ENCODE measurements at regions not wholly inside any gene's neighbourhood (a gene's known extent, or its start where the extent isn't known, plus 50 kb on each side); places are given as distances from the start of the nearest gene placed in this dataset.
"Not testable (repeated sequence)": the region's sequence is repeated elsewhere in the genome, so short reads cannot be mapped to it uniquely, and the experiment has no call there.

GRCh38 chr1:213702703-213703102 lies 285.1 kb upstream of the PROX1 start:
- Histone ChIP-seq H3K9ac (ENCODE audit: low read depth, low read length) (no peak overlapping the region), H3K27ac (ENCODE audit: low read depth, low read length) (no peak overlapping the region), H3K4me3 (ENCODE audit: low read length) (no peak overlapping the region), H3K36me3 (ENCODE audit: insufficient read depth, low read length) (no peaks in the 10 kb centered on the region), H3K4me1 (ENCODE audit: insufficient read depth, low read length) (no peaks in the 10 kb centered on the region), H3K27me3 (ENCODE audit: insufficient read depth, low read length) (no peaks in the 10 kb centered on the region), H3K9me3 (ENCODE audit: insufficient read depth, low read depth, low read length) (no peaks in the 10 kb centered on the region)

- H3K4me3 ChIP-seq (ENCODE audit: low read length) = no peak overlapping the region
- H3K9me3 ChIP-seq (ENCODE audit: insufficient read depth, low read depth, low read length) = no peaks in the 10 kb centered on the region
- no peak overlapping the region for H3K9ac ChIP-seq (ENCODE audit: low read depth, low read length)
- H3K27ac ChIP-seq (ENCODE audit: low read depth, low read length) = no peak overlapping the region
- no peaks in the 10 kb centered on the region for H3K27me3 ChIP-seq (ENCODE audit: insufficient read depth, low read length)
- H3K4me1 ChIP-seq (ENCODE audit: insufficient read depth, low read length) = no peaks in the 10 kb centered on the region
- no peaks in the 10 kb centered on the region for H3K36me3 ChIP-seq (ENCODE audit: insufficient read depth, low read length)
- WGBS = 89% methylated on average over 3 of the region's 3 CpGs
Observed at GRCh38 chr1:213704941-213705340, 282.8 kb upstream of the PROX1 start.

DNA sequence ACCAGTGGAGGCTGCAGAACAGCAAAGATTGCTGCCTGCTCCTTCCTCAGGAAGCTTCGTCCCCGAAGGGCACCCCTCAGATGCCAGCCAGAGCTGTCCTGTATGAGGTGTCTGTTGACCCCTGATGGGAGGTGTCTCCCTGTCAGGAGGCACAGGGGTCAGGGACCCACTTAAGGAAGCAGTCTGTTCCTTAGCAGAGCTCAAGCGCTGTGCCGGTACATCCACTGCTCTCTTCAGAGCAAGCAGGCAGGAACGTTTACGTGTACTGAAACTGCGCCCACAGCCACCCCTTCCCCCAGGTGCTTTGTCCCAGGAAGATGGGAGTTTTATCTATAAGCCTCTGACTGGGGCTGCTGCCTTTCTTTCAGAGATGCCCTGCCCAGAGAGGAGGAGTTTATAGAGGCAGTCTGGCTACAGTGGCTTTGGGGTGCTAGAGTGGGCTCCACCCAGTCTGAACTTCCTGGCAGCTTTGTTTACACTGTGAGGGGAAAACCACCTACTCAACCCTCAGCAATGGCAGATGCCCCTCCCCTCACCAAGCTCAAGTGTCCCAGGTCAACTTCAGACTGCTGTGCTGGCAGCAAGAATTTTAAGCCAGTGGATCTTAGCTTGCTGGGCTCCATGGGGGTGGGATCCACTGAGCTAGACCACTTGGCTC lies 275.8 kb upstream of the PROX1 start:
- not testable (repeated sequence) for H3K27ac ChIP-seq (ENCODE audit: low read depth, low read length); H3K9me3 ChIP-seq (ENCODE audit: insufficient read depth, low read depth, low read length); H3K9ac ChIP-seq (ENCODE audit: low read depth, low read length); H3K36me3 ChIP-seq (ENCODE audit: insufficient read depth, low read length); H3K27me3 ChIP-seq (ENCODE audit: insufficient read depth, low read length); H3K4me3 ChIP-seq (ENCODE audit: low read length)
- H3K4me1 ChIP-seq (ENCODE audit: insufficient read depth, low read length) = peaks cover 12% of the 10 kb centered on the region
- WGBS = 95% methylated on average over 7 of the region's 7 CpGs

DNA sequence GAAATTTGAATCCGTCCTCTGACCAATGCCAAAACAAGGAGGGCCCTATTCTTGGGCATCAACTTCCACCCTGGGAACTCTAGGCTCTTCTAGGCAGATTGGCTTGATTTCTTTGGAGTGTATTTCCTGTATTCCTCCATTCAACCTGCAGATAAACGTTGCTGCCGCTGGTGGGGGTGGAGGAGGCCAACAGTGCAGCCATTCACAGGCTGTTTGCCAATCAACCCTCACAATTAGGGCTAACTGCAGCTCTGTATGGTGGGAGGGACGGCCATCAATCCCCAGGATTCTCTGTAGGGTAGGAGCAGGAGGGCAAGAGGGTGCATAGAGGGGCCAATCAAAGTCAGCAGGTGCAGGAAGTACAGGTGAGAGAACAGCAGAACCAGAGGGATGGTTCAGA lies 273.1 kb upstream of the PROX1 start:
- Histone ChIP-seq H3K27me3 (ENCODE audit: insufficient read depth, low read length) (no peaks in the 10 kb centered on the region), H3K9me3 (ENCODE audit: insufficient read depth, low read depth, low read length) (no peaks in the 10 kb centered on the region), H3K4me1 (ENCODE audit: insufficient read depth, low read length) (peaks cover 12% of the 10 kb centered on the region), H3K27ac (ENCODE audit: low read depth, low read length) (no peak overlapping the region), H3K36me3 (ENCODE audit: insufficient read depth, low read length) (no peaks in the 10 kb centered on the region), H3K9ac (ENCODE audit: low read depth, low read length) (no peak overlapping the region), H3K4me3 (ENCODE audit: low read length) (no peak overlapping the region)
- WGBS = 62% methylated on average over 4 of the region's 4 CpGs

DNA sequence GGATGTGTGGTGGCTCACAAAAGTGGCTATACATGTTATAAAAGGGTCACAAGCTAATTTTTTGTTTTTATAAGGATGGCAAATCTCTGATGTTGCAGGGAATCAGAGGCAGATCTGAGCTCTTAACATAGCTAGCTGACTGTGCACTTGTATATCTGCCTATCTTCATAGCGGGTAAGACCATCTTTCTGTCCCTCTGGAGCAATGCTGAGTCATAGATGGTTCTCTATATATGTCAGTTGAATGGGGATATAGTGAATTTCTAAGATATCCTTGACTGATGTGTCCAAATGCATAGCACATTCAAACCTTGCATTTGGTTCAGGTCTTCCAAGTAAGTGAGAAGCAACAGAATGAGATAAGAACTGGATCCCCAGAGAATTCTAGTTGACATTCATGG lies 272.6 kb upstream of the PROX1 start:
- no peaks in the 10 kb centered on the region for H3K27me3 ChIP-seq (ENCODE audit: insufficient read depth, low read length)
- H3K9me3 ChIP-seq (ENCODE audit: insufficient read depth, low read depth, low read length) = no peaks in the 10 kb centered on the region
- H3K4me3 ChIP-seq (ENCODE audit: low read length) = no peak overlapping the region
- 100% methylated on average over 1 of the region's 1 CpG for WGBS
- no peak overlapping the region for H3K27ac ChIP-seq (ENCODE audit: low read depth, low read length)
- no peaks in the 10 kb centered on the region for H3K36me3 ChIP-seq (ENCODE audit: insufficient read depth, low read length)
- H3K4me1 ChIP-seq (ENCODE audit: insufficient read depth, low read length) = peaks cover 12% of the 10 kb centered on the region
- no peak overlapping the region for H3K9ac ChIP-seq (ENCODE audit: low read depth, low read length)

DNA sequence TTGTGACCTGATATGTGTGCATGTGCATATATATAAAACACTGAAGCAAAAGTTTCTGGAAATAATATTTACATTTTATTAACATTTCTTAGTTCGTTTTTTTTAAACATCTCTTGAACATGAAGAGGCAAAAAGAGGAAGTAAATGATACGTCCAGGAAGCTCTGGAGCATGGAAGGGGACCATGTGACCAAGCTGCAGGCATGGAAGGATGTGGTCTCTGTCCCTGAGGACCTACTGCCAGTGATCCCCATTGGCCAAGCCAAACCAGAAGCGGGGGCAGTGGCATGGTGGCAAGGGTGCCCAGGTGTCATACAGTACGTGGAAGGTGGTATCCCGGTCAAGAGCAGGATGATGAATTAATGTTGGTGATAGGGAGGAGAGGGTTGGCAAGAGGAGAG lies 268.3 kb upstream of the PROX1 start:
- 94% methylated on average over 4 of the region's 5 CpGs for WGBS

GRCh38 chr1:213720032-213720431 lies 267.7 kb upstream of the PROX1 start:
- Histone ChIP-seq H3K27ac (ENCODE audit: low read depth, low read length) (no peak overlapping the region), H3K9ac (ENCODE audit: low read depth, low read length) (no peak overlapping the region), H3K27me3 (ENCODE audit: insufficient read depth, low read length) (no peaks in the 10 kb centered on the region), H3K4me1 (ENCODE audit: insufficient read depth, low read length) (peaks cover 3% of the 10 kb centered on the region; the same call in 1 of the 2 replicates), H3K4me3 (ENCODE audit: low read length) (no peak overlapping the region), H3K36me3 (ENCODE audit: insufficient read depth, low read length) (no peaks in the 10 kb centered on the region), H3K9me3 (ENCODE audit: insufficient read depth, low read depth, low read length) (no peaks in the 10 kb centered on the region)
- WGBS = 89% methylated on average over 5 of the region's 5 CpGs

More for the DNA sequence above, 268.3 kb upstream of the PROX1 start:
- Histone ChIP-seq H3K27ac (ENCODE audit: low read depth, low read length) (no peak overlapping the region), H3K36me3 (ENCODE audit: insufficient read depth, low read length) (no peaks in the 10 kb centered on the region), H3K9me3 (ENCODE audit: insufficient read depth, low read depth, low read length) (no peaks in the 10 kb centered on the region), H3K27me3 (ENCODE audit: insufficient read depth, low read length) (no peaks in the 10 kb centered on the region), H3K4me3 (ENCODE audit: low read length) (no peak overlapping the region), H3K9ac (ENCODE audit: low read depth, low read length) (no peak overlapping the region), H3K4me1 (ENCODE audit: insufficient read depth, low read length) (peaks cover 9% of the 10 kb centered on the region)

GRCh38 chr1:213723187-213723586 lies 264.6 kb upstream of the PROX1 start:
- Histone ChIP-seq H3K9me3 (ENCODE audit: insufficient read depth, low read depth, low read length) (no peaks in the 10 kb centered on the region), H3K4me1 (ENCODE audit: insufficient read depth, low read length) (no peaks in the 10 kb centered on the region), H3K27ac (ENCODE audit: low read depth, low read length) (no peak overlapping the region), H3K4me3 (ENCODE audit: low read length) (no peak overlapping the region), H3K9ac (ENCODE audit: low read depth, low read length) (no peak overlapping the region), H3K27me3 (ENCODE audit: insufficient read depth, low read length) (no peaks in the 10 kb centered on the region; the same call in 1 of the 2 replicates), H3K36me3 (ENCODE audit: insufficient read depth, low read length) (no peaks in the 10 kb centered on the region)
- WGBS = 59% methylated on average over 1 of the region's 2 CpGs

GRCh38 chr1:213724640-213725536 lies 262.9 kb upstream of the PROX1 start:
- Histone ChIP-seq H3K4me1 (ENCODE audit: insufficient read depth, low read length) (no peaks in the 10 kb centered on the region), H3K27me3 (ENCODE audit: insufficient read depth, low read length) (no peaks in the 10 kb centered on the region; the same call in 1 of the 2 replicates), H3K36me3 (ENCODE audit: insufficient read depth, low read length) (no peaks in the 10 kb centered on the region), H3K27ac (ENCODE audit: low read depth, low read length) (no peak overlapping the region), H3K4me3 (ENCODE audit: low read length) (no peak overlapping the region), H3K9ac (ENCODE audit: low read depth, low read length) (no peak overlapping the region), H3K9me3 (ENCODE audit: insufficient read depth, low read depth, low read length) (no peaks in the 10 kb centered on the region)
- 90% methylated on average over 14 of the region's 14 CpGs for WGBS

DNA sequence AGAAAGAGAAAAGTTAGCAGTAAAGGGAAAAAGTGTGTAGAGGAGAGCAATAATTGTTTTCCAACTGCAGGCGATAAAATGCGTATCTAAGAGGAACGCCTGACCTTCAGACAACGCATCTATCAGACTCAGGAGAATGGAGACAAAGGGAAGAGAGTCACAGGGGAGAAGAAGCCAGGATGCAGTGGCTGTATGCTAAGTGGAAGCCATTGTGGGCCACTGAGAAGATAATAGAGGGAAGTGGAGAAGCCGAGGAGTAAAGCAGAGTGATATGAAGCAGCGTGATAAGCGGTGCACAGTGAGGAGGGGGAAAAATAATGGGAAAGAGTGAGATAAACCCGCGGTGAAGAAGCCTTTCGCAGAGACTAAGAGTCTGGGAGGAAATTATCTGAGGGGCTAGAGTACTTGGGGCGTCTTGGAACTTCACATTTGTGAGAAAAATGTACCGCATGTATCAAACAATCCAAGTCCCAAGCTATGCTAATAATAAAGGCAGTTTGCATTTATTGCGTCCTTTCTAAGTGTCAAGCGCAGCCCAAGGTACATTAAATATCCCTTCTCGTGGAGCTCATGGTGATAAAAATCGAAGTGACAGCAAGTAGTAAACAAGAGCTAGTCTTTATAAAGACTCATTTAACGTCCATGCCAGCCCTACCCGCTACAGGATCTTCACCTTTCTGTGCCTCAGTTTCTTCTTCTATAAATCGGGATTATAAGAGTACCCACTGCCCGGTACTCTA lies 259.8 kb upstream of the PROX1 start:
- WGBS = 93% methylated on average over 20 of the region's 20 CpGs
- Histone ChIP-seq H3K9ac (ENCODE audit: low read depth, low read length) (no peak overlapping the region), H3K27me3 (ENCODE audit: insufficient read depth, low read length) (no peaks in the 10 kb centered on the region; the same call in 1 of the 2 replicates), H3K27ac (ENCODE audit: low read depth, low read length) (no peak overlapping the region), H3K36me3 (ENCODE audit: insufficient read depth, low read length) (no peaks in the 10 kb centered on the region), H3K9me3 (ENCODE audit: insufficient read depth, low read depth, low read length) (no peaks in the 10 kb centered on the region; the same call in 1 of the 2 replicates), H3K4me1 (ENCODE audit: insufficient read depth, low read length) (no peaks in the 10 kb centered on the region), H3K4me3 (ENCODE audit: low read length) (no peak overlapping the region)

Data from HUES64 (cell line).